ENCODE measurements at regions not wholly inside any gene's neighbourhood (a gene's known extent, or its start where the extent isn't known, plus 50 kb on each side); places are given as distances from the start of the nearest gene placed in this dataset.

DNA sequence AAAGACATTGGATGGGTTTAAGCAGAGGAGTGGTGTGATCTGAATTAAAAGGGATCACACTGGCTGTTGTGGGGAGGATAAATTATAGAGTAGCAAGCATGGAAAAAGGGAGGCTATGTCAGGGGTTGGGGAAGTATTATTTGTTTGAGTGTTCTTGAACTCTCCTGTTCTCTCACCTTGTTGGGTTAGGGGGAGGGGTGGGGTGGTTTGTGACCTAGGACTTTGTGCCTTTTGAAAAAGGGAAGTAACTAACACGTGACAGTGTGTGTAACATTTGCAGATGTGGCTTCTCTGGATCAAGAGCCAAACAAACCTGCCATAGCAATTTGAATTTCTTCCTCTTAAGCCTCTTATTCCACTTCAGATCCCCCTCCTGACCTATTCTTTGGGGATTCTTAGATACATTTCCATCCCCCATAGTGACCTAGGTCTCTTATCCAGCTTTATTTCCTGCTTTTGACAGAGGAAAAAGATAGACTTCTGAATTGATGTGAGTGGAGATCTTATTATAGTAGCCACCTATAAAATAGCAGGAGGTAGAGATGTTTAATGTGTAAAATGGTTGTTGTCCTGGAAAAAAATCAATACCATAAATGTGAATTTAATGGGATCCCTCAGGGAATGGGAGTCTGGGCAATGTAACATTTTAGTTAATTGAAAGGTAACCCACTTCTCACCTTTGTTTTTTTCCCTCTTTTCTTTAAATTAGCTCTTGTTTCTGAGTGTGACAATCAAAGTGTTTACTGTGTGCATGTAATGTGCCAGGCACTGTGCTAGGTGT lies 120.4 kb downstream of the CT47B1 start:
- DNase-seq (ENCODE audit: low read depth in 2 of 2): no peak
- H3K4me3 ChIP-seq (replicated peaks in 1 of 2; ENCODE audit: low read depth in 2 of 2, low read length in 2 of 2): no peak overlapping the region
- TF ChIP-seq, protein P1, sequence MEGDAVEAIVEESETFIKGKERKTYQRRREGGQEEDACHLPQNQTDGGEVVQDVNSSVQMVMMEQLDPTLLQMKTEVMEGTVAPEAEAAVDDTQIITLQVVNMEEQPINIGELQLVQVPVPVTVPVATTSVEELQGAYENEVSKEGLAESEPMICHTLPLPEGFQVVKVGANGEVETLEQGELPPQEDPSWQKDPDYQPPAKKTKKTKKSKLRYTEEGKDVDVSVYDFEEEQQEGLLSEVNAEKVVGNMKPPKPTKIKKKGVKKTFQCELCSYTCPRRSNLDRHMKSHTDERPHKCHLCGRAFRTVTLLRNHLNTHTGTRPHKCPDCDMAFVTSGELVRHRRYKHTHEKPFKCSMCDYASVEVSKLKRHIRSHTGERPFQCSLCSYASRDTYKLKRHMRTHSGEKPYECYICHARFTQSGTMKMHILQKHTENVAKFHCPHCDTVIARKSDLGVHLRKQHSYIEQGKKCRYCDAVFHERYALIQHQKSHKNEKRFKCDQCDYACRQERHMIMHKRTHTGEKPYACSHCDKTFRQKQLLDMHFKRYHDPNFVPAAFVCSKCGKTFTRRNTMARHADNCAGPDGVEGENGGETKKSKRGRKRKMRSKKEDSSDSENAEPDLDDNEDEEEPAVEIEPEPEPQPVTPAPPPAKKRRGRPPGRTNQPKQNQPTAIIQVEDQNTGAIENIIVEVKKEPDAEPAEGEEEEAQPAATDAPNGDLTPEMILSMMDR (IDR thresholded peaks at IDR 0.05; ENCODE audit: low read depth, low read length): no peak

DNA sequence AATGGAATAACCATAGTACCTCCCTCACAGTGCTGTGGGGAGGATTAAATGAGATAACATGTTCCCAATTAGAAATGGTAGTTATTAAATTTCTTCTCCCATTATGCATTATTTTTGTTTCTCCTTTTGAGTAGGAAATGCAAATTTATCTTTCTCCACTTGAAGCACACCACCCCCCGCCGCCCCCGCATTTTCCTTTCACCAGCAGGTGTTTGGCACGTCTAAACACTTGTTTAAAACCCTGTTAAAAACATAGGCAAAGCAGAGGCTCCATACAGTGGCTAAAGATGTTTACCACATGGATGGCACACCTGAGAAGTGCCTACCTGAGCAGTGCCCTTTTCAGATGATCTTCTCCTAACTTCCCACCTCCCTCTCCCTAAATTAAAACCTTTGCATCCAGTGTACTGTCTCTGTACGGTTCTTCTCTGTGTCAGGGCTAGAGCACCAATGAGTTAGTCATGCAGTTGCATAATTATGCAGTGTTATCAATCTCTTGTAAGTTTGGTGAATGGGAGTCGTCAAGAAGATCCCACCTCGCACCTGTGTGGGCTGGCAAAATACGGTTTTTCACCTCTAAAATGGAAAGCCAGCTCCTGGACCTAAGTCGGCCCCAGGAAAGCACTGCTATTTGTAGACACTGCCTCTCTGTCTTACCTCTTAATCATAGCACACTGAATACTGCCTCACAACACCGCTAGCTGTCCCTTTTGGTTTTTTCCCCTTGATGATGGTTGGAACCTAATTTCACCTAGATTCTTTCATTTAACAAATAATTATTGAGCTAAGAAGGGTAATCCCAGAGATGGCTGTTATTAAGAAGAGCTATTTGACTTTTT lies 122.0 kb downstream of the CT47B1 start:
- TF ChIP-seq, protein P1 (IDR thresholded peaks at IDR 0.05; ENCODE audit: low read depth, low read length): no peak
- no peak overlapping the region for H3K4me3 ChIP-seq (replicated peaks in 1 of 2; ENCODE audit: low read depth in 2 of 2, low read length in 2 of 2)
- DNase-seq (ENCODE audit: low read depth in 2 of 2): no peak

- DNase-seq (ENCODE audit: low read depth in 2 of 2): no peak
- TF ChIP-seq, protein P1 (IDR thresholded peaks at IDR 0.05; ENCODE audit: low read depth, low read length): no peak
- H3K4me3 ChIP-seq (replicated peaks in 1 of 2; ENCODE audit: low read depth in 2 of 2, low read length in 2 of 2): no peak overlapping the region
Observed at GRCh38 chrX:120752431-120753082, 122.7 kb upstream of the C1GALT1C1 start.

- TF ChIP-seq, protein P1 (IDR thresholded peaks at IDR 0.05; ENCODE audit: low read depth, low read length): no peak
- no peak overlapping the region for H3K4me3 ChIP-seq (replicated peaks in 1 of 2; ENCODE audit: low read depth in 2 of 2, low read length in 2 of 2)
- no peak for DNase-seq (ENCODE audit: low read depth in 2 of 2)
Observed at GRCh38 chrX:120751683-120752082, 121.8 kb upstream of the C1GALT1C1 start.

GRCh38 chrX:120750381-120750780 lies 120.5 kb upstream of the C1GALT1C1 start:
- TF ChIP-seq, protein P1 (IDR thresholded peaks at IDR 0.05; ENCODE audit: low read depth, low read length): no peak
- DNase-seq (ENCODE audit: low read depth in 2 of 2): no peak
- H3K4me3 ChIP-seq (replicated peaks in 1 of 2; ENCODE audit: low read depth in 2 of 2, low read length in 2 of 2): no peak overlapping the region

DNA sequence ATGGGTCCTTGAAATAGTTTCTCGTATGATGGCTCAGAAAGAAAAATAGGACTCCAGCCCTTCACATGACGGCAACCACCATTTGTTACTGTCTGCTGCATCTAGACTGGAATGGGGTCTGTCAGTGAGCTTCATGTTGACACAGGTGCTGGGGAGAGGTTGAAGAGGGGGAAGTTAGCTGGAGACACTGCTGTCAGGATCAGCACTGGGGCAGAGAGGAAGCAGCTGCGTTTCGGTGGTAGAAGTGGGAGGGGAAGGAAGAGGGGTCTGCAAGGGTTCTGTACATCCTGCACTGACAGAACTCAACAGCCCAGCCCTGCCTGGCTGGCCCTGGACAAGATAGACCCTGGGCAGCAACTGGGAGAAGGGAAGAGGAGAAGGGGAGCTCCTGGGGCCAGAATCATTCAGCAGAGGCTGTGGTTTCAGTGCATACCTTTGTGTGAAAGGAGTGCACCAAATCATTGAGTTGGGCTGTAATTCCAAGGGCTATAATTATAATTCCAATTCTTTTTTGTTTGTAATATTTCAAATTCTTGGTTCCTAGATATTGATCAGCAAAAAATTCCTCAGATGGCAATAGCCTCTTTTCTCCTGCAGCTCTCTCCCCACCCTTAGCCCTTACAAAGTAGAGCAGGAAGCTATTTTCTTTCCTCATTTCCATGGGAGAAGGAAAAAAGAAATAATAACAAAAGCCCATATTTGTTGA lies 119.4 kb upstream of the C1GALT1C1 start:
- TF ChIP-seq, protein P1 (IDR thresholded peaks at IDR 0.05; ENCODE audit: low read depth, low read length): no peak
- no peak overlapping the region for H3K4me3 ChIP-seq (replicated peaks in 1 of 2; ENCODE audit: low read depth in 2 of 2, low read length in 2 of 2)
- no peak for DNase-seq (ENCODE audit: low read depth in 2 of 2)
